ENCODE measurements at regions not wholly inside any gene's neighbourhood (a gene's known extent, or its start where the extent isn't known, plus 50 kb on each side); places are given as distances from the start of the nearest gene placed in this dataset.

DNA sequence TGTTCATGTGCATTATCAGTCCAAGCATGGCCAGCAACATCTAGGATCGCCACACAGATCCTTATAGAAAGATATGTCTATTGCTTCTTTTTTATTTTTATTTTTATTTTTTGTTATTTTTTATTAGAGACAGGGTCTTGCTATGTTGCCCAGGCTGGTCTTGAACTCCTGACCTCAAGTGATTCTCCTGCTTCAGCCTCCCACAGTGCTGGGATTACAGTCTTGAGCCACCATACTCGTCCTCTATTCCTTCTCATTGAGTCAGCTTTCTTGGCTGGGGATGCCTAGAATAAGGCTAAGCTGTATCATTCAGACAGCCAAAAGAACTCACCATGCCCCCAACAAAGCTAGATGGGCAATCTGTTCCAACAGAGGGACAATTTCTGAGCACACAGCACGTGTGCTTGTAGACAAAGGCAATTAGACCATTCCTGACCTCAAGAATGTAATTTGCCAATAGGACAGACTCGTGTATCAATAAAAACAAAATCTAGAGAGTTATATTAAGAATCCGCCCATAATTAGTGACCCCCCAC lies 264.0 kb upstream of the NEBL start:
- H3K27ac ChIP-seq (ENCODE audit: low read length), result no peak overlapping the region
- intact Hi-C loops (cut with micrococcal nuclease; ENCODE audit: unreplicated experiment), result loop anchor here (10.0 kb wide), 1 partner anchor 306 kb away; no protein-coding TSS in a partner anchor
- DNase-seq (ENCODE audit: low read depth, low spot score) (no peak), ATAC-seq (no peak)
- no TSS peak for BruUV-seq (replicated peaks)
- no peaks in the 10 kb centered on the region for H3K27me3 ChIP-seq (ENCODE audit: control insufficient read depth, insufficient read depth, low read length)
- in situ Hi-C loops (cut with HindIII; ENCODE audit: low pct_unique_long_range_greater_than_20kb, low sequenced_read_pairs), result no loop called here
- H3K36me3 ChIP-seq (ENCODE audit: control insufficient read depth, insufficient read depth, low read length), result no peaks in the 10 kb centered on the region
- H3K4me1 ChIP-seq (ENCODE audit: control insufficient read depth, insufficient read depth, low read length), result peaks cover 24% of the 10 kb centered on the region
- ChIA-PET CTCF (no interaction called here), POLR2A (no interaction called here)
- no peak overlapping the region for H3K4me3 ChIP-seq (ENCODE audit: low read depth in 2 of 2, low read length in 2 of 2)
- TF ChIP-seq POLR2AphosphoS5 (IDR thresholded peaks at IDR 0.05; ENCODE audit: low read depth, low read length) (no peak), SIN3A (IDR thresholded peaks at IDR 0.05; ENCODE audit: borderline replicate concordance, insufficient read depth, low read depth, low read length) (no peak), REST (IDR thresholded peaks at IDR 0.05; ENCODE audit: insufficient read depth in 1 of 2, low read depth in 2 of 2, low read length in 1 of 2) (no peak), TCF7L2 (IDR thresholded peaks at IDR 0.05; ENCODE audit: low read depth, low read length) (no peak)
- TF ChIP-seq, protein P1, sequence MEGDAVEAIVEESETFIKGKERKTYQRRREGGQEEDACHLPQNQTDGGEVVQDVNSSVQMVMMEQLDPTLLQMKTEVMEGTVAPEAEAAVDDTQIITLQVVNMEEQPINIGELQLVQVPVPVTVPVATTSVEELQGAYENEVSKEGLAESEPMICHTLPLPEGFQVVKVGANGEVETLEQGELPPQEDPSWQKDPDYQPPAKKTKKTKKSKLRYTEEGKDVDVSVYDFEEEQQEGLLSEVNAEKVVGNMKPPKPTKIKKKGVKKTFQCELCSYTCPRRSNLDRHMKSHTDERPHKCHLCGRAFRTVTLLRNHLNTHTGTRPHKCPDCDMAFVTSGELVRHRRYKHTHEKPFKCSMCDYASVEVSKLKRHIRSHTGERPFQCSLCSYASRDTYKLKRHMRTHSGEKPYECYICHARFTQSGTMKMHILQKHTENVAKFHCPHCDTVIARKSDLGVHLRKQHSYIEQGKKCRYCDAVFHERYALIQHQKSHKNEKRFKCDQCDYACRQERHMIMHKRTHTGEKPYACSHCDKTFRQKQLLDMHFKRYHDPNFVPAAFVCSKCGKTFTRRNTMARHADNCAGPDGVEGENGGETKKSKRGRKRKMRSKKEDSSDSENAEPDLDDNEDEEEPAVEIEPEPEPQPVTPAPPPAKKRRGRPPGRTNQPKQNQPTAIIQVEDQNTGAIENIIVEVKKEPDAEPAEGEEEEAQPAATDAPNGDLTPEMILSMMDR (IDR thresholded peaks at IDR 0.05), result no peak
- H3K9me3 ChIP-seq (ENCODE audit: control insufficient read depth, insufficient read depth, low read depth, low read length), result no peaks in the 10 kb centered on the region

- CTCF ChIA-PET, result no interaction called here
- no peak overlapping the region for H3K4me3 ChIP-seq (ENCODE audit: low read depth in 2 of 2, low read length in 2 of 2)
- no peaks in the 10 kb centered on the region for H3K9me3 ChIP-seq (ENCODE audit: control insufficient read depth, insufficient read depth, low read depth, low read length)
- no peak for DNase-seq (ENCODE audit: low read depth, low spot score)
- intact Hi-C loops (cut with micrococcal nuclease; ENCODE audit: unreplicated experiment), result loop anchor here (10.0 kb wide), 1 partner anchor 305 kb away; no protein-coding TSS in a partner anchor
- BruUV-seq (replicated peaks), result no TSS peak
- no peaks in the 10 kb centered on the region for H3K36me3 ChIP-seq (ENCODE audit: control insufficient read depth, insufficient read depth, low read length)
- no peak overlapping the region; the same call in 1 of the 2 replicates for H3K27ac ChIP-seq (ENCODE audit: low read length)
- POLR2A ChIA-PET, result no interaction called here
- in situ Hi-C loops (cut with HindIII; ENCODE audit: low pct_unique_long_range_greater_than_20kb, low sequenced_read_pairs), result no loop called here
- H3K4me1 ChIP-seq (ENCODE audit: control insufficient read depth, insufficient read depth, low read length), result peaks cover 19% of the 10 kb centered on the region
- H3K27me3 ChIP-seq (ENCODE audit: control insufficient read depth, insufficient read depth, low read length), result no peaks in the 10 kb centered on the region
- no peak for ATAC-seq
- TF ChIP-seq TCF7L2 (IDR thresholded peaks at IDR 0.05; ENCODE audit: low read depth, low read length) (no peak), SIN3A (IDR thresholded peaks at IDR 0.05; ENCODE audit: borderline replicate concordance, insufficient read depth, low read depth, low read length) (no peak), REST (IDR thresholded peaks at IDR 0.05; ENCODE audit: insufficient read depth in 1 of 2, low read depth in 2 of 2, low read length in 1 of 2) (no peak), POLR2AphosphoS5 (IDR thresholded peaks at IDR 0.05; ENCODE audit: low read depth, low read length) (no peak)
- TF ChIP-seq, protein P1 (IDR thresholded peaks at IDR 0.05), result no peak
Measured at GRCh38 chr10:21160116-21160515, 263.0 kb upstream of the NEBL start.
